Keratinocyte (primary cell): ENCODE measurements at regions not wholly inside any gene's neighbourhood (a gene's known extent, or its start where the extent isn't known, plus 50 kb on each side); places are given as distances from the start of the nearest gene placed in this dataset.

Experiments used
- EZH2 ChIP-seq: IDR thresholded peaks from one replicate; pipeline ENCODE4 v1.6.1; 2012; ENCODE audit warnings: inconsistent platforms, mild to moderate bottlenecking, low read length, moderate library complexity
- TF ChIP-seq, protein P1 (sequence below), 3 experiments: IDR thresholded peaks in 1 of 3; conservative IDR thresholded peaks in 1 of 3; optimal IDR thresholded peaks in 1 of 3; 2 replicates in 2 of 3; 3 replicates in 1 of 3; pipeline versions ENCODE3 to v1.5.1; 2011; ENCODE audit warnings: low read length in 3 of 3, mild to moderate bottlenecking in 3 of 3, moderate library complexity in 2 of 3, control low read depth in 1 of 3, inconsistent platforms in 1 of 3; ENCODE audit not compliant: insufficient read depth in 2 of 3; ENCODE audit errors: extremely low read depth in 1 of 3

DNA sequence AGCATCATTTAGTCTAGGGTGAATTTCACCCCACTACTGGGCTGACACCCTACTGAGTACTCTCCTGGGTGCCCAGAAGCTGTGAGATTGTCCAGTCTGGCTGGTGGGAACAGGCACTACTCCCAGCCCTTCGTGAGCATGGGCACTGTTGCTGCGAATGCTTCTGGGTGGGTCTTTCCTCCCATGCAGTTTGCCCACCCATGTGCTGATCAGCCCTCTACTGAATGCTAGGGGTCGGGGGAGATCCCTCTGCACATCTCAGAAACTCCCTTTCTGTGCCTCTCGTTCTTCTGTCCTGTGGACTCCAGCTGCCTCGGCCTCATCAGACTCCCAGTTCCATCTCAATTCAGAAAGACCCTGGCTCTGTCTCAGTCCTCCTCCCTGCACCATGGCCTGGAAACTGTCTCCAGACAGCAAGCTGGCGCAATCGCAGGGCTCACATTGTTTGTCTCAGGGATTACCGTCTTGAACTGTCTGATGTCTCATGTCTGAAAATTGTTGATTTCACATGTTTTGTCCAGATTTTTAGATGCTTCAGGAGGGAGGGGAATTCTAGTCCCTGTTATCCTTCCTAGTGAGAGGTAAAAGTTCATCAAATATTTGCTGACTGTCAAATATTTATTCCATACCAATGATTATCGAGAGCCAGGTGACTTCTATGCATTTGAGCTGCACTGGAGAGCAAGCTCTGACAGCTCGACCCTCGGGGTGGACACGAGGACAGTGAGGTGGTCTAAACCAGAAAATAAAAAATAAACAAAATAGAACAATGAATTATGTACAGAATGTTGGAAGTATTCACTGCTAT, 316.6 kb upstream of the RTL1 start:
- TF ChIP-seq, protein P1, sequence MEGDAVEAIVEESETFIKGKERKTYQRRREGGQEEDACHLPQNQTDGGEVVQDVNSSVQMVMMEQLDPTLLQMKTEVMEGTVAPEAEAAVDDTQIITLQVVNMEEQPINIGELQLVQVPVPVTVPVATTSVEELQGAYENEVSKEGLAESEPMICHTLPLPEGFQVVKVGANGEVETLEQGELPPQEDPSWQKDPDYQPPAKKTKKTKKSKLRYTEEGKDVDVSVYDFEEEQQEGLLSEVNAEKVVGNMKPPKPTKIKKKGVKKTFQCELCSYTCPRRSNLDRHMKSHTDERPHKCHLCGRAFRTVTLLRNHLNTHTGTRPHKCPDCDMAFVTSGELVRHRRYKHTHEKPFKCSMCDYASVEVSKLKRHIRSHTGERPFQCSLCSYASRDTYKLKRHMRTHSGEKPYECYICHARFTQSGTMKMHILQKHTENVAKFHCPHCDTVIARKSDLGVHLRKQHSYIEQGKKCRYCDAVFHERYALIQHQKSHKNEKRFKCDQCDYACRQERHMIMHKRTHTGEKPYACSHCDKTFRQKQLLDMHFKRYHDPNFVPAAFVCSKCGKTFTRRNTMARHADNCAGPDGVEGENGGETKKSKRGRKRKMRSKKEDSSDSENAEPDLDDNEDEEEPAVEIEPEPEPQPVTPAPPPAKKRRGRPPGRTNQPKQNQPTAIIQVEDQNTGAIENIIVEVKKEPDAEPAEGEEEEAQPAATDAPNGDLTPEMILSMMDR (optimal IDR thresholded peaks at IDR 0.05 in 1 of 3, IDR thresholded peaks at IDR 0.05 in 1 of 3, conservative IDR thresholded peaks at IDR 0.05 in 1 of 3; ENCODE audit: extremely low read depth in 1 of 3, insufficient read depth in 2 of 3, low read length in 3 of 3) = no peak
- TF ChIP-seq EZH2 = no peak
